C4-2B (cell line): ENCODE measurements at regions not wholly inside any gene's neighbourhood (a gene's known extent, or its start where the extent isn't known, plus 50 kb on each side); places are given as distances from the start of the nearest gene placed in this dataset.
"Not testable (repeated sequence)": the region's sequence is repeated elsewhere in the genome, so short reads cannot be mapped to it uniquely, and the experiment has no call there.

ENCODE experiments used
- ZFX ChIP-seq: fragments of 450-650 bp; IDR thresholded peaks from 2 replicates; pipeline ENCODE4 v1.6.1; 2017
- TF ChIP-seq, protein P1 (sequence below): fragments of 450-650 bp; conservative IDR thresholded peaks from 2 replicates; pipeline ENCODE4 v1.5.1; 2017; ENCODE audit warnings: mild to moderate bottlenecking

DNA sequence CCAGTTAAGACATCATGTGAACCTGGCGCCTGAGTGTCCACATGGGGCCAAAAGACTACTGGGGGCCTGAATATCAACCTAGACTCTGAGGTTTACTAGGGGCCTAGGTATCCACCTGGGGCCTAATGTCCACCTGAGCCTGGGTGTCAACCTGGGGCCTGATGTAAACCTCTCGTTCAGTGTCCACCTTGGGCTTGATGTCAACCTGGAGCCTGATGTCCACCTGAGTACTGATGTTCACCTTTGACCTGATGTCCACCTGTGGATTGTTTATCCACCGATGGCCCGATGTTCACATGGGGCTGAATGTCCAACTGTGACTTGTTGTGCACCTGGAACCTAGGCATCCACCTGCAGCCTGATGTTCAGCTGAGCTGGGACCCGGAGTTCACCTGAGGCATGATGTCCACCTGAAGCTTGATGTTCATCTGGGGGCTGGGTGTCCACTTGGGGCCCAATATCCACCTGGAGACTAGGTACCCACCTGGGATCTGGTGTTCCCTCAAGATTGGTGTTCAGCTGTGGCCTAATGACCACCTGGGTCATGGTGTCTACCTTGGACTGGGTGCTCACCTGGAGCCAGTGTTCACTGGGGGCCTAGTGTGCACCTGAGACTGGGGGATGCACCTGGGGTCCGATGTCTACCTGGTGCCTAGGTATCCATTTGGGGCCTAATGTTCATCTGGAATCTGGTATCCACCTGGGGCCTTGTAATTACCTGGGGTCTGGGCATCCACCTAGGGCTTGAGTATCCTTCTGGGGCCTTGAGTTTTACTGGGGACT, 194.2 kb downstream of the POTEM start:
- TF ChIP-seq, protein P1, sequence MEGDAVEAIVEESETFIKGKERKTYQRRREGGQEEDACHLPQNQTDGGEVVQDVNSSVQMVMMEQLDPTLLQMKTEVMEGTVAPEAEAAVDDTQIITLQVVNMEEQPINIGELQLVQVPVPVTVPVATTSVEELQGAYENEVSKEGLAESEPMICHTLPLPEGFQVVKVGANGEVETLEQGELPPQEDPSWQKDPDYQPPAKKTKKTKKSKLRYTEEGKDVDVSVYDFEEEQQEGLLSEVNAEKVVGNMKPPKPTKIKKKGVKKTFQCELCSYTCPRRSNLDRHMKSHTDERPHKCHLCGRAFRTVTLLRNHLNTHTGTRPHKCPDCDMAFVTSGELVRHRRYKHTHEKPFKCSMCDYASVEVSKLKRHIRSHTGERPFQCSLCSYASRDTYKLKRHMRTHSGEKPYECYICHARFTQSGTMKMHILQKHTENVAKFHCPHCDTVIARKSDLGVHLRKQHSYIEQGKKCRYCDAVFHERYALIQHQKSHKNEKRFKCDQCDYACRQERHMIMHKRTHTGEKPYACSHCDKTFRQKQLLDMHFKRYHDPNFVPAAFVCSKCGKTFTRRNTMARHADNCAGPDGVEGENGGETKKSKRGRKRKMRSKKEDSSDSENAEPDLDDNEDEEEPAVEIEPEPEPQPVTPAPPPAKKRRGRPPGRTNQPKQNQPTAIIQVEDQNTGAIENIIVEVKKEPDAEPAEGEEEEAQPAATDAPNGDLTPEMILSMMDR: not testable (repeated sequence)
- not testable (repeated sequence) for TF ChIP-seq ZFX
